ENCODE measurements at regions not wholly inside any gene's neighbourhood (a gene's known extent, or its start where the extent isn't known, plus 50 kb on each side); places are given as distances from the start of the nearest gene placed in this dataset.
A peak's percentile ranks its signal among the peaks of the same experiment; 100 is the strongest.
"Not testable (repeated sequence)": the region's sequence is repeated elsewhere in the genome, so short reads cannot be mapped to it uniquely, and the experiment has no call there.

DNA sequence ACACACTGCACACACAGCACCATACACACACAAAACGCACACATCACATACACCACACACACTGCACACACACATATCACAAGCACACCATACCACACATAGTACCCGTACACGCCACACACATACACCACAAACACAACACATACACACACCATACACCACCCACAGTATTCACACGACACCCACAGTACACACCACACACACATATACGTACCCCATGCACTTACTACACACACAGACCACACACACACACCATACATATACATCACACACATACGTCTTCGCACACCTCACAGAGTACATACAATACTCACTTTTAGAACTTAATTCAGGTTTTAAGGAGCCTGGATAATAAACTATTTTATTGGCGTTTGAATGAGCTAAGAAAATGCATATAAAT is 1805.3 kb upstream of the DEFB115 start:
- H3K4me1 Mint-ChIP-seq (ENCODE audit: low read depth) = no peaks in the 10 kb centered on the region

DNA sequence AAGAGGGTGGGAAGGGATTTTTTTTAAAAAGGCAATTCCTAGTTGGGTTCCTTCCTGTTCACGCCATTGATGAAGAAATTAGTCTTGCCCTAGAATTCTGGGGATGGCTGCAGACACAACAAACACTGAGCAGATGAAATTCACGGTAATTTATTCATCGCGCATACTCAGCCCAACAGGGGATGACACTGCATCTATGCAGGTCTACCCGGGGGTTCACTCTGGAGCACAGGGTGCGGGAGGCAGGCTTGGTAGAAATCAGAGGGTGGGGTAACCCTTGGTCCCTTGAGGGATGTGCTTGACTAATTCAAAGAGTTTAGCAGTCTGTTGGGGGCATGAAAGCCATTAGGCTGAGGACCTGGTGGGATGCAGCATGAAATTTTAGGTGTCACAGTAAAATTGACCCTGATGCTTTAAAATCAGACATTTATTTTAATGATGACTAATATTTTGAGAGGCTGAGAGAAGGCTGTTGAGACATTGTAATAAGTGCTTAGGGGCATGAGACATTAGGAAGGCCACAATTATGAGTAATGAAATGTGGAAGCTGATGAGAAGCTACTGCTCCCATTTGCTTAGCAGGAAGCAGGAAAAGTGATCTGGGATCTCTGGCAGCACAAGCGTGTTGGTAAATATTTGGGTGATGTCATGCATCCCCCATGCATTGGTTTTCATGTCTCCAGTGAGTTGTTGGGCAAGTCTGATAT is 1800.3 kb upstream of the DEFB115 start:
- H3K27ac Mint-ChIP-seq; H3K36me3 Mint-ChIP-seq (ENCODE audit: low read depth); H3K27me3 Mint-ChIP-seq (ENCODE audit: low read depth); H3K4me3 Mint-ChIP-seq; intact Hi-C loops (cut with micrococcal nuclease); H3K9me3 Mint-ChIP-seq; H3K4me1 Mint-ChIP-seq (ENCODE audit: low read depth); DNase-seq; CTCF ChIA-PET: not testable (repeated sequence)

More for the DNA sequence above, 1805.3 kb upstream of the DEFB115 start:
- Mint-ChIP-seq H3K9me3 (peaks cover 2% of the 10 kb centered on the region), H3K27me3 (ENCODE audit: low read depth) (peaks cover 3% of the 10 kb centered on the region), H3K4me3 (no peak overlapping the region), H3K36me3 (ENCODE audit: low read depth) (no peaks in the 10 kb centered on the region), H3K27ac (no peak overlapping the region)
- CTCF ChIA-PET = no interaction called here
- no peak for DNase-seq
- intact Hi-C loops (cut with micrococcal nuclease) = no loop called here

- Mint-ChIP-seq H3K4me3 (no peak overlapping the region), H3K27ac (no peak overlapping the region), H3K9me3 (peaks cover 15% of the 10 kb centered on the region), H3K36me3 (ENCODE audit: low read depth) (peaks cover 1% of the 10 kb centered on the region), H3K27me3 (ENCODE audit: low read depth) (peaks cover 2% of the 10 kb centered on the region), H3K4me1 (ENCODE audit: low read depth) (no peaks in the 10 kb centered on the region)
- intact Hi-C loops (cut with micrococcal nuclease) = no loop called here
- DNase-seq = no peak
- CTCF ChIA-PET = no interaction called here
Measured at GRCh38 chr20:29472606-29473005, 1784.9 kb upstream of the DEFB115 start.

DNA sequence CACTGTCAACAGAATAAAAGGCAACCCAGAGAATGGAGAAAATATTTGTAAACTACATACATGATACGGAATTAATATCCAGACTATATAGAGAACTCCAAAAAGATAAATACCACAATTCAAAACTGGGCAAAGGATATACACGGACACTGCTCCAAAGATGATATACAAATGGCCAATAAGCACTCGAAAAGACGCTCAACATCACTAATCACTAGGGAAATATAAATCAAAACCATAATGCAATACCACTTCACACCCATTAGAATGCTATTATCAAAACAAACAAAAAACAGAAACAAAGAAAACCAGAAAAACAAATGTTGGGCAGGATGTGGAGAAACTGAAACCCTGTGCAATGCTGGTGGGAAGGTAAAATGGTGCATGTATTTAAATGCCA is 1764.6 kb upstream of the DEFB115 start:
- H3K27me3 Mint-ChIP-seq (ENCODE audit: low read depth); DNase-seq; H3K4me3 Mint-ChIP-seq; CTCF ChIA-PET; H3K36me3 Mint-ChIP-seq (ENCODE audit: low read depth); intact Hi-C loops (cut with micrococcal nuclease); H3K9me3 Mint-ChIP-seq; H3K4me1 Mint-ChIP-seq (ENCODE audit: low read depth); H3K27ac Mint-ChIP-seq: not testable (repeated sequence)

- H3K4me3 Mint-ChIP-seq; CTCF ChIA-PET; DNase-seq; H3K27me3 Mint-ChIP-seq (ENCODE audit: low read depth); H3K9me3 Mint-ChIP-seq; H3K36me3 Mint-ChIP-seq (ENCODE audit: low read depth); H3K4me1 Mint-ChIP-seq (ENCODE audit: low read depth): not testable (repeated sequence)
- intact Hi-C loops (cut with micrococcal nuclease) = loop anchor here (2.0 kb wide), 1 partner anchor 52 kb away; no protein-coding TSS in a partner anchor
- H3K27ac Mint-ChIP-seq = peak overlapping the region; percentile 4
Measured at GRCh38 chr20:29496767-29497166, 1760.7 kb upstream of the DEFB115 start.

DNA sequence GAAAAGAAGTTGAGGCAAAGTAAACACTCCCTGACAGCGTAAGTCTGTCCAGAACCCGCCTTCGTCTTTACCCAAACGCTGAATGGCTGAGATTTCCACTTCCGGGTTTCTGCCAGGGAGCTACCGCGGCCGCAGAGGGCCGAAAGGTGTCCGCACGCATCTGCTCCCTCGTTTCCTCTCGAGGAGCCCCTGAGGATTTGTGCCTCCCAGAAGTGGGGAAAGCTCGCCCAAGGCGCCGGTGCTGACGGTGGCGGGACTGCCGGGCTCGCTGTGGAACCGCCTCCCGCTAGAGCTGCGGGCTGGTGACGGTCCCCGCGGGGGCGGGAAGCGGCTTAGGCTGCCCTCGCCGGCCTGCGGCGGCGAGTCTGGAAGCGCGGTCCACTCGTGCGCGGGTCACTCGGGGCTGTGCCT is 1760.2 kb upstream of the DEFB115 start:
- DNase-seq = peak; percentile 57
- Mint-ChIP-seq H3K9me3 (peaks cover 10% of the 10 kb centered on the region), H3K4me3 (no peak overlapping the region), H3K27ac (peak overlapping the region; percentile 4), H3K27me3 (ENCODE audit: low read depth) (no peaks in the 10 kb centered on the region), H3K4me1 (ENCODE audit: low read depth) (peaks cover 3% of the 10 kb centered on the region), H3K36me3 (ENCODE audit: low read depth) (no peaks in the 10 kb centered on the region)
- intact Hi-C loops (cut with micrococcal nuclease) = loop anchor here (2.0 kb wide), 1 partner anchor 52 kb away; no protein-coding TSS in a partner anchor
- CTCF ChIA-PET = no interaction called here

DNA sequence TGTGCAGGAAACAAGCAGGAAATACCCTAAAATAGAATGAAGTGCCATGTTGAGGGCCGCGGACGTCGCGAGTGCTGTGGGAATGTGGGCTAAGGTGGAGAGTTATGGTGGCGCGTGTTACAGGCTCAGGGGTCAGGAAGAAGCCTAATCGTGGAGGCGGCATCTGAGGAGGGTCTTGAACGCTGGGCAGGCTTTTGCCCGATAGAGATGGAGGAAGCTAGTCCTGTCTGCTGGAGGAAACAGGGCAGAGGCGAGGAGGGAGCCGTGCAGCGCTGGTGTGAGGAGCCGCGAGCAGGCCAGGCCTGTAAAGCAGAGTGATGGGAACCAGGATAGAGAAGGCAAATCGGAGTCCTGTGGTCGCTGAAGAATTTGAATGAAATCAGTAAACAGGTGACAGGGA is 1759.8 kb upstream of the DEFB115 start:
- H3K4me1 Mint-ChIP-seq (ENCODE audit: low read depth); H3K27me3 Mint-ChIP-seq (ENCODE audit: low read depth); CTCF ChIA-PET; H3K4me3 Mint-ChIP-seq; H3K36me3 Mint-ChIP-seq (ENCODE audit: low read depth); H3K27ac Mint-ChIP-seq: not testable (repeated sequence)
- DNase-seq = peak; percentile 4
- peaks cover 10% of the 10 kb centered on the region for H3K9me3 Mint-ChIP-seq
- intact Hi-C loops (cut with micrococcal nuclease) = loop anchor here (2.0 kb wide), 1 partner anchor 53 kb away; no protein-coding TSS in a partner anchor

- H3K27ac Mint-ChIP-seq; H3K4me3 Mint-ChIP-seq; H3K9me3 Mint-ChIP-seq; intact Hi-C loops (cut with micrococcal nuclease); H3K27me3 Mint-ChIP-seq (ENCODE audit: low read depth); H3K36me3 Mint-ChIP-seq (ENCODE audit: low read depth); H3K4me1 Mint-ChIP-seq (ENCODE audit: low read depth); CTCF ChIA-PET: not testable (repeated sequence)
- DNase-seq = peak; percentile 4
Measured at GRCh38 chr20:29500738-29501137, 1756.7 kb upstream of the DEFB115 start.

DNA sequence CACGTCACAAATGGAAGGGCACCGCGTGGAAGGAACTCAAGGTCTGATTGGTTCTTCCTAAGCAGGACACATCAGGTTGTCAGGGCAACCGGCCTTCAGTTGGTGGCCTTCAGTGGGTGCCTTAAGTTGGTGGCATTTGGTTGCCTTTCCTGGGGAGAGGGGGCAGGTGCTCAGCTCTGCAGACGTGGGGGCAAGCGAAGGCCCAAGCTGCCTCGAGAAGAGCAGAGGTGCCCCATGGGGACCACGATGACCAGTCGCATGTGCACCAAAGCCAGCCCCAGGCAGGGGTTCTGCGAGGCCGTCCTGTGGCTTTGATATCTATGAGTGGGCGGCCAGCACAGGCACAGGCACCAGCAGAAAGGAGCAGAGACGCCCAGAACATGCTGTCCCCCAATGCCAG is 1742.8 kb upstream of the DEFB115 start:
- H3K27me3 Mint-ChIP-seq (ENCODE audit: low read depth); CTCF ChIA-PET; DNase-seq; intact Hi-C loops (cut with micrococcal nuclease); H3K4me1 Mint-ChIP-seq (ENCODE audit: low read depth); H3K27ac Mint-ChIP-seq; H3K4me3 Mint-ChIP-seq; H3K36me3 Mint-ChIP-seq (ENCODE audit: low read depth): not testable (repeated sequence)
- peaks cover 12% of the 10 kb centered on the region for H3K9me3 Mint-ChIP-seq

DNA sequence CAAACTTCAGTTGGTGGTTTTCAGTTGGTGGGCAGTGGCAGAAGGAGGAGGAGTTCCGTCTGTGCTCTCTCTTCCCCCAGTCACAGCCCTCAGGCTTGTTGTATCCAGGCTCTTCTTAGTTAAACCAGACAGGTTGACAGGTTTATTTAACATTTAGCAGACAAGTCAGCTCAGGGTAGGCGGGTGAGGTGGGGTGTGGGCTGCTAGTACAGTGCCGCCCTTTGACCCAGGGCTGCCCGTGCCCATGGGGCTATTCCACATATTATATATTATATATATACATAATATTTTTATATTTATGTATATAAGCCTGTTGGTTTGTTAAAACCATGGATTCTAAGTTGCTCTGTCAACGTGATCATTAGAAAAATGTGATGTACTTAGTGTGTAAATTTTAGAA is 1740.6 kb upstream of the DEFB115 start:
- H3K4me1 Mint-ChIP-seq (ENCODE audit: low read depth); H3K36me3 Mint-ChIP-seq (ENCODE audit: low read depth); H3K4me3 Mint-ChIP-seq; CTCF ChIA-PET; H3K9me3 Mint-ChIP-seq; H3K27me3 Mint-ChIP-seq (ENCODE audit: low read depth); DNase-seq; intact Hi-C loops (cut with micrococcal nuclease); H3K27ac Mint-ChIP-seq: not testable (repeated sequence)

DNA sequence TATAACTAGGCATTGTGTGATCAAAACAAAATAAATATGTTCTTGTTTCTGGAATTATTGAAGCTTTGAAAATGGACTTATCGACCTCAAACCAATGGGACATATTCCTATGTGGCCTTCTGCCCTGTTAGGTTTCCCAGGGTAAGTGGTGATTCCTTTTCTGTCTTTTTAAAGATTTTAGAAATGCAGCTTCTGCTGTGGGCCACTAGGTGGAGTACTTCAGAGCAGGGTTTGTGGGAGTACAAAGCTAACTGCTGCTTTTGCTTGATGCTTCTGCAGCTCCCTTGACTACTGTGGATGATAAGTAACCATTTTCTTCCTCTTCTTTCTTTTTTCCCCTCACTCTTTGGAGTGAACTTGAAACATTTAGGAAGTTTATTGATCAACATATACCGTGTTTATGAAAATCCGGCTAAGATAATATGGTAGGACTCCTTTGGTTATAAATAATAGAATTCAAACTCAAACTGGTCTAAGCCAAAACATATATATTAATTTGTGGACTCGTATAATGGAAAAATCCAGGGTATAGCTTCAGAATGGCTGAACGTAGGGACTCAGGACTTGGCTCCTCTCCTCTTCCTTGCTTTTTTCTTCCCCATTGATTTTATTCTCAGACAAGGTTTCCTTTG is 1737.7 kb upstream of the DEFB115 start:
- intact Hi-C loops (cut with micrococcal nuclease); H3K4me3 Mint-ChIP-seq: not testable (repeated sequence)
- DNase-seq = peak; percentile 9

DNA sequence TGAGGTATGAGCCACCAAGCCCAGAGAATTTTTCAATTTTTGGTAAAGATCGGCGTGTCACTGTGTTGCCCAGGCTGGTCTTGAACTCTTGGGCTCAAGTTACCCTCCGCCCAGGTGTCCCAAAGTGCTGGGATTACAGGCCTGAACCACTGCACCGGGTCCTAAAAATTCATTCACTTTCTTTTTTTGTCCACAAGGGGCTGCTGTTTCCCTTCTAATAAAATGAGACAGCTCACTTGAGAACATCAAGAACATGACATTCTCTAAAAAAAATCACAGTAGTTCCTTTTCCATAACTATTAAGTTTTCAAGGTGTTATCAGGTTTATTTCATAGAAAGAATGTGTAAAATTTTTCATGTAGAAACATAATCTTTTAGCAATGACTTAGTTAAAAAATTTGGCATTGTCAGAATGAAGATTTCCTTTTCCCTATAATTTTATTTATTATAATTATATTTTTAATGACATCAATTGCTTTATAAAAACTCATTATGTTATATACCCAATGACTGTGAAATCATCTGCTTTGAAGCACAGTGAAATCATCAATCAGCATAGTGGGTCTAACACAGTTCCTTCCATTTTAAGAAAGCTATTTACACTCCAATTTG is 1723.8 kb upstream of the DEFB115 start:
- not testable (repeated sequence) for H3K27ac Mint-ChIP-seq; DNase-seq; H3K4me3 Mint-ChIP-seq; H3K9me3 Mint-ChIP-seq; H3K27me3 Mint-ChIP-seq (ENCODE audit: low read depth); H3K4me1 Mint-ChIP-seq (ENCODE audit: low read depth); H3K36me3 Mint-ChIP-seq (ENCODE audit: low read depth)
- CTCF ChIA-PET = interaction anchor here (1.4 to 1.9 kb wide), 2 partner anchors 1726 to 1969 kb away, joined by 3 read pairs; no protein-coding TSS in a partner anchor
- intact Hi-C loops (cut with micrococcal nuclease) = loop anchor here (5.0 kb wide), 2 partner anchors 234 to 1779 kb away; no protein-coding TSS in a partner anchor

More for the DNA sequence above, 1737.7 kb upstream of the DEFB115 start:
- H3K36me3 Mint-ChIP-seq (ENCODE audit: low read depth); H3K9me3 Mint-ChIP-seq; H3K4me1 Mint-ChIP-seq (ENCODE audit: low read depth); H3K27me3 Mint-ChIP-seq (ENCODE audit: low read depth); H3K27ac Mint-ChIP-seq: not testable (repeated sequence)
- CTCF ChIA-PET = interaction anchor here (0.7 kb wide), 1 partner anchor 54 kb away, joined by 3 read pairs; no protein-coding TSS in a partner anchor

Measured in activated naive CD4-positive, alpha-beta T cell treated with anti-CD3 and anti-CD28 coated beads for 36 hours (primary cell).